ENCODE measurements at regions not wholly inside any gene's neighbourhood (a gene's known extent, or its start where the extent isn't known, plus 50 kb on each side); places are given as distances from the start of the nearest gene placed in this dataset.

DNA sequence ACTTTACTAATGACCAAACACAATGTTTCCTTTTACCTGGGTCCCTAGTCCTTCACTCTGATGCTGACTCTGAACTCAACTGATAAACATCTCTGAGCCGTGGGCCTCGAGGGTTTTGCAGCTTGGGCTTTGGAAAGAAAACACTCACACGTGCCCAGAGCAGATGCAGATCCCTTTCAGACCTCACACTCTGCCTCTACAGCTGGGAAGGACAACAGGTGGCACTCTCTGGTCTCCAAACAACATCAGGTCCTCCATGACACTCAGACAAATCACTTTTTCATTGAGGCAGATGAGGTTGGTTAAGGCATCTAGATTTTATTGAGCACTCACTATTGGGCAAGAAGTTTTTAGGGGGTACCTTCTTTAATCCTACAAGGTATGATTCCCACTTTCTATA is 64.7 kb upstream of the NTRK3 start (continued):
- TF ChIP-seq, protein P1, sequence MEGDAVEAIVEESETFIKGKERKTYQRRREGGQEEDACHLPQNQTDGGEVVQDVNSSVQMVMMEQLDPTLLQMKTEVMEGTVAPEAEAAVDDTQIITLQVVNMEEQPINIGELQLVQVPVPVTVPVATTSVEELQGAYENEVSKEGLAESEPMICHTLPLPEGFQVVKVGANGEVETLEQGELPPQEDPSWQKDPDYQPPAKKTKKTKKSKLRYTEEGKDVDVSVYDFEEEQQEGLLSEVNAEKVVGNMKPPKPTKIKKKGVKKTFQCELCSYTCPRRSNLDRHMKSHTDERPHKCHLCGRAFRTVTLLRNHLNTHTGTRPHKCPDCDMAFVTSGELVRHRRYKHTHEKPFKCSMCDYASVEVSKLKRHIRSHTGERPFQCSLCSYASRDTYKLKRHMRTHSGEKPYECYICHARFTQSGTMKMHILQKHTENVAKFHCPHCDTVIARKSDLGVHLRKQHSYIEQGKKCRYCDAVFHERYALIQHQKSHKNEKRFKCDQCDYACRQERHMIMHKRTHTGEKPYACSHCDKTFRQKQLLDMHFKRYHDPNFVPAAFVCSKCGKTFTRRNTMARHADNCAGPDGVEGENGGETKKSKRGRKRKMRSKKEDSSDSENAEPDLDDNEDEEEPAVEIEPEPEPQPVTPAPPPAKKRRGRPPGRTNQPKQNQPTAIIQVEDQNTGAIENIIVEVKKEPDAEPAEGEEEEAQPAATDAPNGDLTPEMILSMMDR (IDR thresholded peaks at IDR 0.05 in 2 of 3, conservative IDR thresholded peaks at IDR 0.05 in 1 of 3; ENCODE audit: borderline replicate concordance in 1 of 3, insufficient read depth in 1 of 3, low read depth in 2 of 3, low read length in 2 of 3) = no peak
- TF ChIP-seq, protein P2, sequence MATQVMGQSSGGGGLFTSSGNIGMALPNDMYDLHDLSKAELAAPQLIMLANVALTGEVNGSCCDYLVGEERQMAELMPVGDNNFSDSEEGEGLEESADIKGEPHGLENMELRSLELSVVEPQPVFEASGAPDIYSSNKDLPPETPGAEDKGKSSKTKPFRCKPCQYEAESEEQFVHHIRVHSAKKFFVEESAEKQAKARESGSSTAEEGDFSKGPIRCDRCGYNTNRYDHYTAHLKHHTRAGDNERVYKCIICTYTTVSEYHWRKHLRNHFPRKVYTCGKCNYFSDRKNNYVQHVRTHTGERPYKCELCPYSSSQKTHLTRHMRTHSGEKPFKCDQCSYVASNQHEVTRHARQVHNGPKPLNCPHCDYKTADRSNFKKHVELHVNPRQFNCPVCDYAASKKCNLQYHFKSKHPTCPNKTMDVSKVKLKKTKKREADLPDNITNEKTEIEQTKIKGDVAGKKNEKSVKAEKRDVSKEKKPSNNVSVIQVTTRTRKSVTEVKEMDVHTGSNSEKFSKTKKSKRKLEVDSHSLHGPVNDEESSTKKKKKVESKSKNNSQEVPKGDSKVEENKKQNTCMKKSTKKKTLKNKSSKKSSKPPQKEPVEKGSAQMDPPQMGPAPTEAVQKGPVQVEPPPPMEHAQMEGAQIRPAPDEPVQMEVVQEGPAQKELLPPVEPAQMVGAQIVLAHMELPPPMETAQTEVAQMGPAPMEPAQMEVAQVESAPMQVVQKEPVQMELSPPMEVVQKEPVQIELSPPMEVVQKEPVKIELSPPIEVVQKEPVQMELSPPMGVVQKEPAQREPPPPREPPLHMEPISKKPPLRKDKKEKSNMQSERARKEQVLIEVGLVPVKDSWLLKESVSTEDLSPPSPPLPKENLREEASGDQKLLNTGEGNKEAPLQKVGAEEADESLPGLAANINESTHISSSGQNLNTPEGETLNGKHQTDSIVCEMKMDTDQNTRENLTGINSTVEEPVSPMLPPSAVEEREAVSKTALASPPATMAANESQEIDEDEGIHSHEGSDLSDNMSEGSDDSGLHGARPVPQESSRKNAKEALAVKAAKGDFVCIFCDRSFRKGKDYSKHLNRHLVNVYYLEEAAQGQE (IDR thresholded peaks at IDR 0.05; ENCODE audit: low read depth) = no peak

GRCh38 chr15:88316586-88316985 is 60.0 kb upstream of the NTRK3 start:
- CTCF ChIA-PET = no interaction called here
- Histone ChIP-seq H3K9ac (ENCODE audit: low read length) (no peak overlapping the region), H3K27ac (ENCODE audit: low read depth, low read length) (no peak overlapping the region), H3K4me2 (ENCODE audit: low read length) (no peak overlapping the region), H3K4me1 (ENCODE audit: control insufficient read depth in 1 of 2, insufficient read depth in 2 of 2, low read length in 2 of 2) (no peaks in the 10 kb centered on the region), H3K4me3 (replicated peaks in 1 of 2; ENCODE audit: low read depth in 1 of 2, low read length in 2 of 2) (no peak overlapping the region), H3K27me3 (ENCODE audit: insufficient read depth, low read length) (peaks cover 33% of the 10 kb centered on the region; the same call in 1 of the 2 replicates), H4K20me1 (ENCODE audit: insufficient read depth) (no peaks in the 10 kb centered on the region), H3K9me3 (ENCODE audit: control insufficient read depth in 1 of 2, insufficient read depth in 1 of 2, low read depth in 1 of 2, low read length in 2 of 2) (no peaks in the 10 kb centered on the region), H2AFZ (ENCODE audit: low read depth, low read length, poor library complexity, severe bottlenecking) (no peak overlapping the region), H3K36me3 (ENCODE audit: control insufficient read depth in 1 of 2, insufficient read depth in 2 of 2, low read length in 2 of 2) (no peaks in the 10 kb centered on the region), H3K79me2 (ENCODE audit: insufficient read depth, low read length) (no peaks in the 10 kb centered on the region), H3K9me2 (ENCODE audit: insufficient read depth) (no peaks in the 10 kb centered on the region)
- BruUV-seq (replicated peaks) = no TSS peak
- DNase-seq (ENCODE audit: low read depth, low spot score) = no peak
- POLR2A ChIA-PET = no interaction called here
- no peak for ATAC-seq
- no peak for TF ChIP-seq ZFX (IDR thresholded peaks at IDR 0.05)
- RAD21 ChIA-PET (ENCODE audit: low non-redundant PET in 1 of 2, low total read pairs in 2 of 2, uncharacterized antibody in 2 of 2, unreplicated experiment in 2 of 2) = no interaction called here
- intact Hi-C loops (cut with micrococcal nuclease) = no loop called here
